Stimulated activated CD4-positive, alpha-beta T cell treated with anti-CD3 and anti-CD28 coated beads, Interleukin-12 subunit alpha, Interleukin-12 subunit beta, amount 100 ng/mL, for 48 hours (primary cell): ENCODE measurements at regions not wholly inside any gene's neighbourhood (a gene's known extent, or its start where the extent isn't known, plus 50 kb on each side); places are given as distances from the start of the nearest gene placed in this dataset.
"Not testable (repeated sequence)": the region's sequence is repeated elsewhere in the genome, so short reads cannot be mapped to it uniquely, and the experiment has no call there.

Experiments used
- DNase-seq, 3 donors: peaks; one replicate each; pipeline ENCODE4 v3.0.0-alpha.2; 2020; ENCODE audit warnings: low read depth in 2 of 3, low spot score in 1 of 3

DNA sequence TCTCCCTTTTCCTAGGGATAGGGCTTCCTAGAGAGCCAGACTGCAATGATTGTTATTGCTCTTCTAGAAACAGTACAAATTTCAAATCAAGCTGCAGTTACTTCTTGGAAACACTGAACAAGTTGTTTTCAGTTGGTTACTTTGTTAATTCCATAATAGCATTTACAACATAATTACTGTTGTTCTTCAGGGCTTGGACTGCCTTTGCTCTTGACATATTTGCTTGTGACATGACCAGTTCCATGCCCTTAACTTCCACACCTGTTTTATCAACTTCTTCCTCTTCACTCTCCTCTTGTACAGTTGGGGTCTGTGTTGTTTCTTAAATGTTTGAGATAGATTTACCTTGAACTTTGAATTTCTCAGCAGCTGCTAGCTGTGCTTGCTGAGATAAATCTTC, 104.4 kb downstream of the SEC23IP start:
- no peak for DNase-seq

DNA sequence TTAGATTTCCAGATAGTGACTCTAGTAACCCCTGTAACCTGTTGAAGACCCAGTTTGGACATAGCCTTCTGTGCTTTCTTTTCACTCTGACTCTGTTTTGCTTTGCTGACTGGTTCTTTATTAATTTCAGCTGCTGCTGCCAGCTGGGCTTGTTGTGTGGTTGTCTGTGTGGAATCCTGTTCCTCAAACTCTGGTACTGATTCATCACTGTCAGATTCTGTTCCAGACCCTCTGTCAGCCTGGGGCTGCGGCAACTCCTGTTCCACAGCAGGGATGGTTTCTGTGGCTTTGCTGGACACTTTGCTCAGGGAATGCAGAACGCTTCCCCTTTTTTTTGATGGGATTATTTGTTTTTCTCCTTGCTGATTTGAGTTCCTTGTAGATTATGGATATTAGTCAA, 104.9 kb downstream of the SEC23IP start:
- DNase-seq, result no peak

DNA sequence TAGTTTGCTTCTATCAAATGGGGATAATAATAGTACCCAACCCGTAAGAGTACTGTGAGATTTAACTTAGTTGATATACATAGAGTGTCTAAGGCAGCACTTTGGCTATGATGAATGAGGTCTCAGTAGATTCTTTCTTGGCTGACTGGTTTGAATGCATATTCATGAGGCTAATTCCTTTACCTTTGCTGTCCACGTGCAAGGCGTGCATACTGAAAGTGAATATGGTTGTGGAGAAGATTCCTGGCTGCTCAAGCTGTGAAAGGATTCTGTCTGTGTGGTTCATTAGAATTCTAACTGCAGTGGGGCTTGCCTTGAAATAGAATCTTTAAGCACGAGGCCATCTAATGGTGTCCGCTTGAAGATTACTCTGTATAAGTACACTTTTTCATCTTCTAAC, 110.3 kb downstream of the SEC23IP start:
- DNase-seq, result no peak

DNA sequence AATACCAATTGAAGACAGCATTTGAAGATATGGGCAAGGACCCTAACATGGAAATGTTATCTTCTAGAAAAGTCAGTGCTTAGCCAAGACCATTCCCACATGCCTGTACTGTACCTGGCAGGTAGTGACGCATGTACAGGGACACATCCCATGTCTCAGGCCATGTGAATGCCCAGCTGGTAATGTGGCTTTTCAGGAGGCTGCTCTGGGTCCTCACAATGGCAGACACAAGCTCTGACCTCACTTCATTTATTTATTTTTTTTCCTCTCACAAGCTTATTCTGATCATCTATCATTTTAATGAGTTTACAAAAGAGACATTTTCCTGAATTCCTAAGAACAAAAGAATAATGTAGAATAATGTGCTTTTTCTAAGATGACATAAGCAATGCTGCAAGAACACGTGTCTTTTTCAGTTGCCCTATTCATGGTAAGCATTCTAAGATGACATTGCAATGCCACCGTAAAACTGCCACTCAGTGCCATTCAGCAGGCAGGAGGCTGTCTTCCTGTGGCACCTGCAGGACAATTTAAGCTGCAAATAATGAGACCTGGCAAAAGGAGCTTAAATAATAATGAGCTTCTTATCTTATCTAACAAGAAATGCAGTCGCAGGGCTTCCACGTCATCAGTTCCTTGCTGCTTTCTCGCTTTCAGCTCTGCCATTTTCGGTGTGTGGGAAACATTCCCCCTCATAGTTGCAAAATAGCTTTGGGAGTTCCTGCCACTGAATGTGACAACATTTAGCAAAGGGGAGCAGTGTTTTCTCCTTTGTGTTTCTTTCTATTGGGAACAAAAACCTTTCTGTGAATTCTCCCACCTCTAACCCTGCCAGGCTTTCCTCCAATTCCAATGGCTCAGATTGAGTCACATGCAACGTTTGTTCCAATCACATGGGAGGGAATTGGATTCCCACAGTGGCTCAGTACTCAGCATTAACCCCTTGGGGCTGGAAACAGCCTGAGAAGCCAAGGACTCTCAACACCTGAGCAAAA, 113.0 kb downstream of the SEC23IP start:
- DNase-seq, result no peak

DNA sequence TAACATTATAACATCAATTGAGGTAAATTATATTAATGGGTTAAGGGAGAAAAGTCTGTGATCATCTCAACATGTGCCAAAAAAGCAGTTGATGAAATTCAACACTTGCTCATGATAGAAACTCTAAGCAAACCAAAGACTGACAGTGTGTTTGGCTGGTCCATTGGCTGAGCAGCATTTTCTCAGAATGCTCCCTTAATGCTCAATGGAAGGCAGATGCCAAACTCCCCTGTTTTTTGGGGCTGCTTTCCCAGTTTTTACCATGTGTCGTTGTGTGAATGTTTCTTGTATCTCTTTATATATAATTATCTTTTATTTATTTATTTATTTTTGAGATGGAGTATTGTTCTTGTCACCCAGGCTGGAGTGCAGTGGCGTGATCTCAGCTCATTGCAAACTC, 114.7 kb downstream of the SEC23IP start:
- DNase-seq, result no peak

DNA sequence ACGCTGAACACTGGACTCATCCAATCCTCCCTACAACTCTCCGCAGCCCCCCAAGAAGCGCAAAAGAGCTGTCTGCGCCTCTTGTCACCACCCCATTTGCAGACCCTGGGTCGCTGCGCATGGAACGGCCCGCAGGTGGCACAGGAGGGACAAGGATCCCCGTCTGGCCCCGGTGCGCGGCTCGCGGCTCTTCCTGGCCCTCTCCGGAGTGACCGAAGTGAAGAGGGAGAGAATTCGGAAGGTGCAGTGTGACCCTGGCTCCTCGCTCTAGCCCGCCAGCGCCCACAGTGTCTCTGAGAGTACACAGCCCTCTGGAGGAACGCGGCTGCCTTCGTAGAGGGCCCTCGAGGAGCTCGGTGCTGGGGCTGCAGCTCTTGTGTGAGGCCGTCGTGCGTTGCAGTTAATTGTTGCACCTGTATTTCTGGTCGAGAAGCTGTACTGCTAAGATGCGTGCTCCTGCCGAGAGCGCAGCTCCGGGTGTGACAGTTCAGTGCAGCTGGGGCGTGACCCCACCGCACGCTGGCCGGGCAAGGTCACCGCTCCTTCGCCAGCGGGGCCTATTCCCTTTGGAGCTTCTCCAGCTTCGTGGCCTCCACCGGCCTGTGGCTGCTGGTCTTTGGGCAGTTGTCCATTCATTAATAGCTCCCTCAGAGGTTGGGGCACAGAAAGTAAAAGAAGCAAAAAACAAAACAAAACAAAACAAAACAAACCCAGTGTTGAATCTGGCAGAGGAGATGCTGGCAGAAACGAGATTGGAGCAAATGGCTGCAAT, 119.0 kb downstream of the SEC23IP start:
- DNase-seq, result no peak

DNA sequence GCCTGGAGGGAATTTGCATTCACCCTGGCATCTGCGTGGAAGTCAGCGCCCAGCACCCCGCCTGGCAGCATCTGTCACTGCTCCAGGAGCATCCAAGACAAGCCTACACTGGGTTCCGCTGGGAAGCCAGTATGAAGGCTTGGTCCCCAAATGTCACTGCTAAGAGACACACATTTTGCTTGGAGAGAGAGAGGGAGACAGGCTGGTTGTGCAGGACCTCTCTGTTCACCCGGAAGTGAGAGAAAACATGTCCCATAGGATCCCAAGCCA, 119.5 kb downstream of the SEC23IP start:
- no peak for DNase-seq

DNA sequence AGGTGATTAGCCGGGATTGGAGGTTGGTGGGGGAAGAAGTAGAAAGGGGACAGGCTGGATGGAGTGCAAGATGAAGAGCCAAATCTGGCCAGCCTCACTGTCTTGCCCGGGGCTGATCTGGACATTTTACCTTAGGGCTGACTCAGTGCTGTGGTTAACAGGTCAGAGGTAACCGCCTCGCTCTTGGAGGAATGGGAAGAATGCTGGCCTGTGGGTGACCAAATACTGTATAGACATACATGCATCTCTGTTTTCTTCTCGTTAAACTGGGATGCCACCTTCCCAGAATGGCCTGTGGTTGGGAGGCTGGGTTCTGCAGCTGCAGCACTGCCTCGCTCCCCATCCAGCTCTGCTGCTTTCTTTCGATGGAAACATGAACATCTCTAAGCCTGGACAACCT, 120.0 kb downstream of the SEC23IP start:
- no peak for DNase-seq

DNA sequence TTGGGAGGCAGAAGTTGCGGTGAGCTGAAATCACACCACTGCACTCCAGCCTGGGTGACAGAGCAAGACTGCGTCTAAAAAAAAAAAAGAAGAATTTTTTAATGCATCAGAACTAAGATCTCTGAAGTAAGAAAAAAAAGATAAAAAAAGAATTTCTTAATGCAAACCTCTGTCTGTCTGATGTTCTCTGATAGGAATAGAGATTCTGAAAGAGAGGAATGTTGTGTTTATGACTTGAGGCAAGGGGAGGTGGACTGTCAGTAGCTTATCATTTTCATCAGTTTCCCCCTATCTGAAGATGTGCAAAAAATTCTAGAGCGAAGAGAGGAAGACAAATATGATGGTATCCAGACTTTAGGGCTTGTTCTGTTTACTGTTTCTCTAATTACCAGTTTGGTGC, 121.5 kb downstream of the SEC23IP start:
- DNase-seq, result no peak

DNA sequence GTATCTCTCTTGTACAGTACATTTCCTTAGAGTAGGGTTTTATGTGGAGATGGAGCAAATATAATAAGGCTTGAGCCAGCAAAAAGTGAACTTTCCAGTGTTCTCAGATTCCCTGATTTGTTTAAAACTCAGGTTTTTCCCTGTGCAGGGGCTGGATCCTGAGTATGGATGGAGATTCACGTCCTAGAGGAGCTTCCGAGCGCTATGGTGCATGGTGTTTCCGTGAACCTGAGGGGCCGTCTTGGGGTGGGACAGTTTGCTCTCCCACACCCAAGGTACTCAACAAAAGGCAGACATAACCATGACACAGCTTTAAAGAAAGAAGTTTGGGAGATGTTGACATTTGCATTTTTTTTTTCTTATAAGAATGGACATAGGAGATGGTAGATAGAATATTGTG, 122.5 kb downstream of the SEC23IP start:
- DNase-seq, result no peak

DNA sequence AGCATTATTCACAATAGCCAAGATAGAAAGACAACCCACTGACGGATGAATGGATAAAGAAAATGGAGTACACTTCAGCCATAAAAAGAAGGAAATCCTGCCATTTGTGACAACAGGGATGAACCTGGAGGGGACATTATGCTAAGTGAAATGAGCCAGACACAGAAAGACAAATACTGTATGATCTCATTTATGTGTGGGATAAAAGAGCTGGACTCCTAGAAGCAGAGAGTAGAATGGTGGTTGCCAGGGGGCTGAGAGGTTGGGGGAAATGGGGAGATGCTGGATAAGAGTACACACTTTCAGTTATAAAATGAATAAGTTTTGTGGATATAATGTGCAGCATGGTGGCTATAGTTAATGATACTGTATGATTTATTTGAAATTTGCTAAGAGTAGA, 124.4 kb downstream of the SEC23IP start:
- DNase-seq, result no peak

DNA sequence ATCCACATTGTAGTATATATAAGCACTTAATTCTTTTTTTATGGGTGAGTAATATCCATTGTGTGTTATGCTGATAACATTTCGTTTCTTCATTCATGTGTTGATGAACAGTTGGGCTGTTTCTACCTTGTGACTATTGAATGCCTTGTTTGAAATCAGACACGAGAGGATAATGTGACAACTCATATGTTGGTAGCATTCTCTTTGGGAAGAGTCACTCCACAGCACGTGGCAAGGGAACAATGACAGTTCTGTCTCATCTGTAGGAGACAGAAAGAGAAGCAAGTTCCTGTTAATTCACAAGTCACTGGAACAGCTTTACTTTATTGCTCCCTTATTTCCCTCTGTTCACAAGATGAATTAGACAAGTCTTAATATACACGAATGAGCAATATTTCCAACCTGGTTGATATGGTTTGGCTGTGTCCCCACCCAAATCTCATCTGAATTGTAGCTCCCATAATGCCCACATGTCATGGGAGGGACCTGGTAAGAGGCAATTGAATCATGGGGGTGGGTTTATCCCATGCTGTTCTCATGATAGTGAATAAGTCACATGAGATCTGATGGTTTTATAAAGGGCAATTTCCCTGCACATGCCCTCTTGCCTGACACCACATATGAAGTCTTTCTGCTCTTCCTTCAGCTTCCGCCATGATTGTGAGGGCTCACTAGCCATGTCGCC, 125.3 kb downstream of the SEC23IP start:
- no peak for DNase-seq

DNA sequence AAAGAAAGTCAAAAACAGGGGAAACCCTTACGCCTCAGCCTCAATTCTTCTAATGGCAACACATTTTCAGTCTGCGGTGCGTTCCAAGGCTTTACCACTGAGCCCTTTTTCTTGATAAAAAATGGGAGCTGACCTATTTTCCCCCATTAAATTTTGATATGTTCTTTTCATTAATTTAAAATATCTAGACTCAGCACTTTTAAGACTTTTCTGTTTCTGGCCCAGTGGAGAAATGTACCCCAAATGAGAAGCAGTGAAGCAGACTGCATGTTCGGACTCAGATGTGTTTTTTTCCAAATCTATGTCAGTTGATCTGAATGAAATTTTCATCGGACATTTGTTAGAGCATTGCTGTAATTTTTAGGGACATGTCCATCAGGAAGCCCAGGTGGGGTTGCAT, 126.2 kb downstream of the SEC23IP start:
- DNase-seq, result no peak

DNA sequence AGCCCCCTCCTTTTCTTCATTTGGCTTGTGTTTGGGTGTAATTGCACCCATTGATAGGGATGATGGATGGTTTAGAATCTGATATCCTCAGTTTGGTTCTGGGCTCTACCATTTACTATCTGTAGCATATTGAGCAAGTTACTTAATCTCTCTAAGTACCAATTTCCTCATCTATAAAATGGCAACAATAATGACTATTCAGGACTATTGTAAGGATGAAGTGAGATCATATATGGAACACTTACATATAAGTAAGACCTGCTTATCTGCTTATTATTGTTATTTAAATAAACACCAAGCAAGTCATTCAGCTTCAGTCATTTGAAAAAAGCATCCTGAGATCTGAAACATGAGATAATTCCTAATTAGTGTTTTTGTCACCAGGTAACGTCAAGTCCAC, 127.0 kb downstream of the SEC23IP start:
- no peak for DNase-seq

DNA sequence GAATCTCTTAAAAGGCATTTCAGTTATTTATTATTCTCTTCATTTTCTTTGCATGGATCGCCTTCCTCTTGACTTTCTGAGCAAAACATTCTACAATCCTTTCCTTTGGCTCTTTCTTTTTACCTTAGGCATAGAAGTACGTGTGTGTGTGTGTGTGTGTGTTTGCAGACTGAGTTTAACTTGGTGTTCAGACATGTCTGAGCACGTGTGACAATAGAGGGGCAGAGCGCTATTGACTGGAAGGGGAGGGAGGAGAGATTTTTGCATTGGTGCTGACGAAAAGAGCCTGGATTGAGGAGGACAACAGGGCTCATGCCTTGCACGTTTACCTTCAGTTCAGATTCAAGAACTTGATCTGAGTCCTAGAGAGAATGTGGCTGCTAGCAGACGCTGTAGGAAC, 129.8 kb downstream of the SEC23IP start:
- DNase-seq, result no peak

DNA sequence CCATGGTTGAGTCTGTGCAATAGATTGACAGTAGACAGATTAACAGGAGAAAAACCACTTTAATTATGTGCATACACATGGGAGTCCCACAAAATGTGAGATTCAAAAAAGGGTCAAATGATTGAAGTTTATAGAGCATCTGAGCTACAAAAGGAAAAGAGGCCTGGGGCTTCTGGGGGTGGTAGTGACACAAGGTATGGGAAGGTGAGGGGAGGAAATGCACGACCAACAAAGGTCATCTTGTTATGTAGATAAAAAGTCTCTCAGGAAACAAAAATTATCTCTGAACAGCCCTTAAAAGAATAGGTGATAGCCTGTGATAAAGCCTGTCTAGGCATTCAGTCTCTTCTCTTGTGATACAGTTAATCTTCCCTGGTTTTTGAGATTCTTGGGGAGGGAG, 141.7 kb downstream of the SEC23IP start:
- DNase-seq, result no peak

DNA sequence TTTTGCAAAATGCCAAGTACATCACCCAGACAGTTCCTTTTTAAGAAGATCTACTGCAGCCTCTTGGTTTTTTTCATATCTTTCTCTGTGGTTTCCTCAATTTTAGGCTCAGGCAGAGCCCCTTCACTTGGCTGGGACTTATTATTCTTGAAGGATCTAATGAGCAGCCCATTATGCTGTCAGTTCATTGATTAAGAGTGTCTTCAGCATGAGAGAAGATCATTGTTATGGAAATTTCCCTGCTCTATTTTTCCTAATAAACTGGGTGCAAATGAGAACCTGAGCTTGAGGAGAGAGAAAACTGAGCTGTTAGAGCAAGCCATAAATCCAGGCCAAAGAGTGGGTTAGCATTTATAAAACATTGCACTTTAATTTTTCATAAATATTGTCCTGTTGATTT, 146.5 kb downstream of the SEC23IP start:
- DNase-seq, result no peak

DNA sequence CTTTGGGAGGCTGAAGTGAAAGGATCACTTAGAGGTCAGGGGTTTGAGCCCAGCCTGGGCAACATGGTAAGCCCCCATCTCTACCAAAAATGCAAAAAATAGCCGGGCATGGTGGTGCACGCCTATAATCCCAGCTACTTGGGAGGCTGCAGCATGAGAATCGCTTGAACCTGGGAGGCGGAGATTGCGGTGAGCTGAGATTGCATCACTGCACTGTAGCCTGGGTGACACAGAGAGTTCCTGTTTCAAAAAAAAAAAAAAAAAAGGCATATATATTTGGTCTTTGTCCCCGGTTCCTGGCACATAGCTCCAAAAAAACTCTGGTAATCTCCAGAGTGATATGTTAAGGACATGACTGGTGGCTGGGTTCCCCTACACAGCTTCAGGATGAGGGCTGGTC, 147.3 kb downstream of the SEC23IP start:
- no peak for DNase-seq

DNA sequence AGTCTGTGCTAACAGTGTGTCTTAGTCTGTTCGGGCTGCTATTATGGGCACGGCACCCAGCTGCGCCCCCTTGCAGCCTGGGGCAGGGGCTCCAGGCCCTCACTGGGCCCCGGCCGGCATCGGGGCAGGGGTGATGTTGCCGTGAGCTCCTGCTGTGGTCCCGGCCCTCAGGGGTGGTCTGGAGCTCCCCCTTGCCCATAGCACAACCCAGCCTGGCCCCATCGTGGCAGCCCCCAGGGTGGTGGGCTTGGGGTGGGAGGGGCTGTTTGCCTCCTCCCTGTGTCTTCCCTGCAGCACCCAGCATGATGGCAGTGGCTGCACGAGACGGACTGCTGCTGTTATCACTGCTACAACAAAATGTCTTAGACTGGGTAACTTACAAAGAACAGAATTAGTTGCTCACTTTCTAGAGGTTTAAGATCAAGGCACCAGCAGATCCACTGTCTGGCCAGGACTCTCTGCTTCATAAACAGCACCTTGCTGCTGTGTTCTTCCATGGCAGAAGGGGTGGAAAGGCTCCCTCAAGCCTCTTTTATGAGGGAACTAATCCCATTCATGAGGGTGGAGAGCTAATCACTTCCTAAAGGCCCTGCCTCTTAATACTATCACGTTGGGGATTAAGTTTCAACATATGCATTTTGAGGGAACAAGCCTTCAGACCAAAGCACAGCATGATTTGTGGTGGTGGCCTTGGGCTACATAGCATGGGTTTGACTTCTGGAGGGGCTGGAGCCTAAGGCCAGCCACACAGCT, 149.5 kb downstream of the SEC23IP start:
- DNase-seq, result no peak

DNA sequence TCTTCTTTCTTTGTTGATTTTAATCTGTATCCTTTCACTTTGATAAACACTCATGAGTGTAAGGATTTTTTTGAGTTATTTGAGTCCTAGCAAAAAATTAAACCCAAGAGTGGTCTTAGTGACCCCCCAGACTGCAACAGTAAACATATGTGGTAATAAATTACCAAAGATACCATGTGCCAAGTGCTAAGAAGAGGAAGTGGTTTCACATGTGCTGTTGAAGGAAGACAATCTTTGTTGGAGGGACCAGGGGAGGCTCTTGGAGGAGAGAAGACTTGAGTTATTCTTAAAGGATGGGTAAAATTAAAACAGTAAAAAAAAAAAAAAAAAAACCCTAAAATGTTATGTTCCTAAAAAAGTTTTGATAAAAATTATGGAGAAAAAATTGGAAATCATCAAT, 150.2 kb downstream of the SEC23IP start:
- no peak for DNase-seq

DNA sequence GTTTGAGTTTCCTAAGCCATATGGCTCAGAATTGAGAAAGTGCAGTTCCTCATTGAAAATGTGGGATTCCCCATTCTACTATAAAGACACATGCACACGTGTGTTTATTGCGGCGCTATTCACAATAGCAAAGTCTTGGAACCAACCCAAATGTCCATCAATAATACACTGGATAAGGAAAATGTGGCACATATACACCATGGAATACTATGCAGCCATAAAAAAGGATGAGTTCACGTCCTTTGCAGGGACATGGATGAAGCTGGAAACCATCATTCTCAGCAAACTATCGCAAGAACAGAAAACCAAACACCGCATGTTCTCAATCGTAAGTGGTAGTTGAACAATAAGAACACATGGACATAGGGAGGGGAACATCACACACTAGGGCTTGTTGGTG, 154.8 kb downstream of the SEC23IP start:
- not testable (repeated sequence) for DNase-seq
